Neural crest cell (in vitro differentiated cells): ENCODE measurements at regions not wholly inside any gene's neighbourhood (a gene's known extent, or its start where the extent isn't known, plus 50 kb on each side); places are given as distances from the start of the nearest gene placed in this dataset.

ENCODE experiments used
- DNase-seq: peaks from one replicate; pipeline ENCODE4 v3.0.0; 2021; ENCODE audit warnings: low read depth, mixed read lengths, low spot score
- H3K27ac Mint-ChIP-seq: one replicate; pipeline ENCODE4 v1.8.0; 2021; ENCODE audit warnings: mild to moderate bottlenecking, mixed read lengths; ENCODE audit not compliant: unreplicated experiment
- H3K27me3 Mint-ChIP-seq: 2 replicates; pipeline ENCODE4 v1.8.0; 2021; ENCODE audit warnings: low read depth, mild to moderate bottlenecking, mixed read lengths
- H3K36me3 Mint-ChIP-seq: 2 replicates; pipeline ENCODE4 v1.8.0; 2021; ENCODE audit warnings: low read depth, mild to moderate bottlenecking, mixed read lengths
- H3K4me1 Mint-ChIP-seq: 2 replicates; pipeline ENCODE4 v1.8.0; 2021; ENCODE audit warnings: mixed read lengths
- H3K4me3 Mint-ChIP-seq: one replicate; pipeline ENCODE4 v1.8.0; 2021; ENCODE audit warnings: mild to moderate bottlenecking, mixed read lengths
- H3K9me3 Mint-ChIP-seq: 2 replicates; pipeline ENCODE4 v1.8.0; 2021; ENCODE audit warnings: mixed read lengths
- TF ChIP-seq, protein P1 (sequence below): fragments of 200-600 bp; sonication (generic); conservative IDR thresholded peaks from 2 replicates; pipeline ENCODE4 v1.5.0; 2021; ENCODE audit warnings: antibody characterized with exemption, mild to moderate bottlenecking

DNA sequence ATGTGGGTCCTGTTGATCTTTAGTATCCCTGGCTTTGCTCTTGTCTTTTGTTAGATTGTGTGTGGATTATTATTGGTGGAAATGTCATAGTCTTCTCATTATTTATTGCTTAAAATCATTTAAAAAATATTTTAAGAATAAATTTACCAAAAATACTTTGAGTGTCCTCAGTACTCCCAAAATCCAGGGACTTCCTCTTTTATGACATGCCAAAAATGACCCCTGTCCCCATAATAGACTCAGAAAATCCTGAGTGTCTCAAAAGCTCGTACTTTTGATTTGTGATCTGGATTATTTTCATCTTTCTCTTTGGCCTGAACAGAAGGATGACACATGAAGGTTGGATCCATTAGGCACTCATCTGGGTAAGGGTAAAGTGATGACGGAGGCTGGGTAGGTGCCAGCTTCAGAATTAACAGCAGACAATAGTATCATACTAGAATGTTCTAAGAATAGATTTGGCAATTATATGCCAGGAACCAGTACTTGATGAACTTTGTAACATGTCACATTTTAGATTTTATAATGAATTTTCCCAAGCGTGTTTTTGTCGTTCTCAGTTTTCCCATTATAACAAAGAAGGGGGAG is 602.2 kb upstream of the CDH8 start:
- no peak for DNase-seq
- no peaks in the 10 kb centered on the region for H3K9me3 Mint-ChIP-seq
- no peaks in the 10 kb centered on the region for H3K36me3 Mint-ChIP-seq
- peaks cover 12% of the 10 kb centered on the region for H3K4me1 Mint-ChIP-seq
- H3K4me3 Mint-ChIP-seq = no peak overlapping the region
- H3K27me3 Mint-ChIP-seq = no peaks in the 10 kb centered on the region
- H3K27ac Mint-ChIP-seq = no peak overlapping the region
- TF ChIP-seq, protein P1, sequence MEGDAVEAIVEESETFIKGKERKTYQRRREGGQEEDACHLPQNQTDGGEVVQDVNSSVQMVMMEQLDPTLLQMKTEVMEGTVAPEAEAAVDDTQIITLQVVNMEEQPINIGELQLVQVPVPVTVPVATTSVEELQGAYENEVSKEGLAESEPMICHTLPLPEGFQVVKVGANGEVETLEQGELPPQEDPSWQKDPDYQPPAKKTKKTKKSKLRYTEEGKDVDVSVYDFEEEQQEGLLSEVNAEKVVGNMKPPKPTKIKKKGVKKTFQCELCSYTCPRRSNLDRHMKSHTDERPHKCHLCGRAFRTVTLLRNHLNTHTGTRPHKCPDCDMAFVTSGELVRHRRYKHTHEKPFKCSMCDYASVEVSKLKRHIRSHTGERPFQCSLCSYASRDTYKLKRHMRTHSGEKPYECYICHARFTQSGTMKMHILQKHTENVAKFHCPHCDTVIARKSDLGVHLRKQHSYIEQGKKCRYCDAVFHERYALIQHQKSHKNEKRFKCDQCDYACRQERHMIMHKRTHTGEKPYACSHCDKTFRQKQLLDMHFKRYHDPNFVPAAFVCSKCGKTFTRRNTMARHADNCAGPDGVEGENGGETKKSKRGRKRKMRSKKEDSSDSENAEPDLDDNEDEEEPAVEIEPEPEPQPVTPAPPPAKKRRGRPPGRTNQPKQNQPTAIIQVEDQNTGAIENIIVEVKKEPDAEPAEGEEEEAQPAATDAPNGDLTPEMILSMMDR = no peak

DNA sequence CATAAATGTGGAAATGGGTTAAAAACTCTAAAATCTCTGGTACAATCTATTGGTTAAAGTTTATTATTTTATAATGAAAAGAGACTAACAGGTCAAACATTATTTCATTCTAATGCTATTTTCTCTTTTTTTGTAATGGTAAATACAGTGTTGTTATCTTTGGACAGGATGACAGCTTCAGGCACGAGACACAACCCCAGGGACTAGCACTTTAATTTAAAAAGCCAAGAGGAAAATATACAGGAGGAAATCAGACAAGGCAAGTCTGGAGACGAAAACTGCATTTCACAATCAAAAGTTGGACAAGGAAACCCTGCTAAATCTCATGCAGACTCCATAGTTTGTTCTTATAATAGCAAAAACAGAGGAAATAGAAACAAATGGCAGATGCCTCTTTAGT is 589.1 kb upstream of the CDH8 start:
- TF ChIP-seq, protein P1 = no peak
- no peak overlapping the region for H3K27ac Mint-ChIP-seq
- no peak overlapping the region for H3K4me3 Mint-ChIP-seq

DNA sequence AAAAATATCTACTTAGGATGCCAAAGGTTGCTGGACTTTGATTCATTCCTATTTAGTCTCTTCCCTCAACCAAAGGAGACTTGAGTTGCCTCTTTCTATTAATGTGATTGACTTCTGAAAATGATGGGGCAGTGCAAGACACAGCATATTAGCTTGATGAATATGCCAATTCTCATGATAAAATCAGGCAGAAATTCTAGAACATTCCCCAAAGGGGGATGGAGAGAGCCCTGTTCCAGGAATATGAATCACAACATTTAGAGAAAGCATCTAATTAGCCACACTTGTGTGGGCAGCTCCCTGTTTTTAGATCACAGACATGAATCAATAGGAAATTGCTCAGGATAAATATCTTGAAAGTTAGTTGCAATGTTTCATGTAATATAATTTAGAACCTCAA is 584.0 kb upstream of the CDH8 start:
- no peak overlapping the region for H3K27ac Mint-ChIP-seq
- H3K4me1 Mint-ChIP-seq = peaks cover 8% of the 10 kb centered on the region
- peaks cover 12% of the 10 kb centered on the region for H3K9me3 Mint-ChIP-seq

More for the DNA sequence above, 589.1 kb upstream of the CDH8 start:
- Mint-ChIP-seq H3K36me3 (no peaks in the 10 kb centered on the region), H3K27me3 (no peaks in the 10 kb centered on the region), H3K9me3 (no peaks in the 10 kb centered on the region), H3K4me1 (no peaks in the 10 kb centered on the region)
- DNase-seq = no peak

GRCh38 chr16:62615526-62615925 is 579.3 kb upstream of the CDH8 start:
- Mint-ChIP-seq H3K4me3 (no peak overlapping the region), H3K36me3 (peaks cover 2% of the 10 kb centered on the region), H3K9me3 (peaks cover 15% of the 10 kb centered on the region), H3K27ac (no peak overlapping the region), H3K27me3 (no peaks in the 10 kb centered on the region), H3K4me1 (peaks cover 8% of the 10 kb centered on the region)
- DNase-seq = no peak
- TF ChIP-seq, protein P1 = no peak

More for the DNA sequence above, 584.0 kb upstream of the CDH8 start:
- DNase-seq = no peak
- no peaks in the 10 kb centered on the region for H3K27me3 Mint-ChIP-seq
- H3K4me3 Mint-ChIP-seq = no peak overlapping the region
- TF ChIP-seq, protein P1 = no peak
- peaks cover 2% of the 10 kb centered on the region for H3K36me3 Mint-ChIP-seq

- H3K27ac Mint-ChIP-seq = no peak overlapping the region
- DNase-seq = no peak
- H3K36me3 Mint-ChIP-seq = no peaks in the 10 kb centered on the region
- peaks cover 2% of the 10 kb centered on the region for H3K9me3 Mint-ChIP-seq
- TF ChIP-seq, protein P1 = no peak
- H3K4me1 Mint-ChIP-seq = peaks cover 9% of the 10 kb centered on the region
- H3K4me3 Mint-ChIP-seq = no peak overlapping the region
- no peaks in the 10 kb centered on the region for H3K27me3 Mint-ChIP-seq
These were observed 574.1 kb upstream of the CDH8 start for GRCh38 chr16:62610291-62610690.

DNA sequence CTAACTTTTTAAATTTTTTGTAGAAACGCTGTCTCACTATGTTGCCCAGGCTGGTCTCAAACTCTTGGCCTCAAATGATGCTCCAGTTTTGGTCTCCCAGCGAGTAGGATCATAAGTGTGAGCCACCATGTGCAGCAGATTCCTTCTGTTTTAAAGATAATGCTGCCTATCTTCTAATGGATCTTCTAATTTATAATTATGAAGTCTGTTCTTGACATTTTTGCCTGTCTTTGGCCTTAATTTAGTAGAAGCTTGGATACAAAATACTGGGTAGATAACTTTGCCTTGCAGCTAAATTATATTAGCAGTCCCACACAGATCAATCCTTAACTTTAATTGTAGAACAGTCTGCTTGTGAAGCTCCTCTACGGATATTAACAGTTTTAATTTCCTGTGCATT is 566.6 kb upstream of the CDH8 start:
- Mint-ChIP-seq H3K27me3 (no peaks in the 10 kb centered on the region), H3K4me3 (no peak overlapping the region), H3K27ac (no peak overlapping the region), H3K4me1 (peaks cover 7% of the 10 kb centered on the region), H3K36me3 (no peaks in the 10 kb centered on the region), H3K9me3 (no peaks in the 10 kb centered on the region)
- DNase-seq = no peak
- TF ChIP-seq, protein P1 = no peak
